ENCODE measurements at regions not wholly inside any gene's neighbourhood (a gene's known extent, or its start where the extent isn't known, plus 50 kb on each side); places are given as distances from the start of the nearest gene placed in this dataset.

- TF ChIP-seq CTCF (IDR thresholded peaks at IDR 0.05) = no peak
- TF ChIP-seq POLR2A (IDR thresholded peaks at IDR 0.05) = no peak
Measured at GRCh38 chr6:14569394-14569793, 451.8 kb downstream of the CD83 start.

Data from body of pancreas (tissue), 4 donors.